ENCODE measurements at regions not wholly inside any gene's neighbourhood (a gene's known extent, or its start where the extent isn't known, plus 50 kb on each side); places are given as distances from the start of the nearest gene placed in this dataset.

DNA sequence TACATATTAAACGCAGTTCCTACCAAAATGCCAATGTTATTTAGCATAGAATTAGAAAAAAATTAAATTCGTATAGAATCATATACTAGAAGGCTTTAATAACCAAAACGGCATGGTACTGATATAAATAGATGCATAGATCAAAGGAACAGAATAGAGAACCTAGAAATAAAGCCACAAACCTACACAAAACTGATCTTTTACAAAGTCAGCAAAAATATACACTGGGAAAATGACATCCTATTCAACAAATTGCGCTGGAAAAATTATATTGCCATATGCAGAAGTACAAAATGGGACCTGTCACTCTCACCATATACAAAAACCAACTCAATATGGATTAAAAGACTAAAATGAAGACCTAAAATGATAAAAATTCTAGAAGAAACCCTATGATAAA is 1882.6 kb downstream of the TP53TG3F start:
- TF ChIP-seq, protein P1, sequence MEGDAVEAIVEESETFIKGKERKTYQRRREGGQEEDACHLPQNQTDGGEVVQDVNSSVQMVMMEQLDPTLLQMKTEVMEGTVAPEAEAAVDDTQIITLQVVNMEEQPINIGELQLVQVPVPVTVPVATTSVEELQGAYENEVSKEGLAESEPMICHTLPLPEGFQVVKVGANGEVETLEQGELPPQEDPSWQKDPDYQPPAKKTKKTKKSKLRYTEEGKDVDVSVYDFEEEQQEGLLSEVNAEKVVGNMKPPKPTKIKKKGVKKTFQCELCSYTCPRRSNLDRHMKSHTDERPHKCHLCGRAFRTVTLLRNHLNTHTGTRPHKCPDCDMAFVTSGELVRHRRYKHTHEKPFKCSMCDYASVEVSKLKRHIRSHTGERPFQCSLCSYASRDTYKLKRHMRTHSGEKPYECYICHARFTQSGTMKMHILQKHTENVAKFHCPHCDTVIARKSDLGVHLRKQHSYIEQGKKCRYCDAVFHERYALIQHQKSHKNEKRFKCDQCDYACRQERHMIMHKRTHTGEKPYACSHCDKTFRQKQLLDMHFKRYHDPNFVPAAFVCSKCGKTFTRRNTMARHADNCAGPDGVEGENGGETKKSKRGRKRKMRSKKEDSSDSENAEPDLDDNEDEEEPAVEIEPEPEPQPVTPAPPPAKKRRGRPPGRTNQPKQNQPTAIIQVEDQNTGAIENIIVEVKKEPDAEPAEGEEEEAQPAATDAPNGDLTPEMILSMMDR (IDR thresholded peaks at IDR 0.05), result no peak
- TF ChIP-seq EZH2 (IDR thresholded peaks at IDR 0.05; ENCODE audit: borderline replicate concordance, insufficient read depth, low read depth, low read length, poor library complexity, severe bottlenecking), result no peak

Measured in B cell (primary cell).